ENCODE measurements at regions not wholly inside any gene's neighbourhood (a gene's known extent, or its start where the extent isn't known, plus 50 kb on each side); places are given as distances from the start of the nearest gene placed in this dataset.

DNA sequence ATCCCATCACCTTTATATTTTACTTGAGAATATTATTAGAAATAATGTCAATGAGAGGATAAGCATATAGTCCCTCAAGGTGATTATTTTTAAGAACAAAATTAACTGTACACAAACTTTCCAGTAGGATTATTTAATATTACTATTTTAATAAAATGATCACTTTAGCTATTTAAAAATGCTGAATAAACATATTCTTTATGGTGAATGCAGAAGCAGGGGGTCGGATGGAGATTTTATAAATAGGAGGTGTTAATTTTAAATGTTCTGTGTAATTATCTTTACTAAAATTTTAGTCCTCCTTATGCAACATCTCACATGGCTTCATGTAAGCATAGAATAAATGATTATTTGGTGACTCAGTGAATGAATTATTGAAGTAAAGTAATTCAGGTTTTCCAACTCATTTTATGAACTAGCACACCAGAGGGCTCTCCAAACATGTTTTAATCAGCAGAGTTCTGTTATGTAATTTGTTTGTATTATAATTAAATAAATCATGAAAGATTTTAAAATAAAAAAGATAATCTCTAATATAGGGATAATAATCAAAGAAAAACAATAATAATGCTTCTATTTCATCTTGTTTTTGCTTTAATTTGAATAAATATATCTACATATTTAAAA is 1635.2 kb downstream of the EFNB2 start:
- H2AFZ ChIP-seq (ENCODE audit: low read depth), result no peak overlapping the region
- H3K36me3 ChIP-seq (ENCODE audit: insufficient read depth), result no peaks in the 10 kb centered on the region
- no peak for TF ChIP-seq CTCF (conservative IDR thresholded peaks at IDR 0.05; ENCODE audit: low read depth, low read length)
- H3K27me3 ChIP-seq (ENCODE audit: insufficient read depth, low read depth), result no peaks in the 10 kb centered on the region
- H3K4me3 ChIP-seq (IDR thresholded peaks at IDR 0.05; ENCODE audit: insufficient read depth, low read depth, low read length), result no peak overlapping the region
- H3K9ac ChIP-seq, result no peak overlapping the region
- H3K79me2 ChIP-seq (ENCODE audit: insufficient read depth, low read depth), result no peaks in the 10 kb centered on the region
- no peak overlapping the region for H3K27ac ChIP-seq
- no peak overlapping the region for H3K4me2 ChIP-seq
- no peaks in the 10 kb centered on the region for H3K4me1 ChIP-seq (ENCODE audit: low read depth, poor library complexity, severe bottlenecking)
- no peaks in the 10 kb centered on the region for H4K20me1 ChIP-seq (ENCODE audit: insufficient read depth)

- Histone ChIP-seq H3K27me3 (ENCODE audit: insufficient read depth, low read depth) (no peaks in the 10 kb centered on the region), H3K4me1 (ENCODE audit: low read depth, poor library complexity, severe bottlenecking) (no peaks in the 10 kb centered on the region), H4K20me1 (ENCODE audit: insufficient read depth) (no peaks in the 10 kb centered on the region), H3K79me2 (ENCODE audit: insufficient read depth, low read depth) (no peaks in the 10 kb centered on the region), H3K4me2 (no peak overlapping the region), H3K27ac (no peak overlapping the region), H3K36me3 (ENCODE audit: insufficient read depth) (no peaks in the 10 kb centered on the region), H2AFZ (ENCODE audit: low read depth) (no peak overlapping the region), H3K9ac (no peak overlapping the region), H3K4me3 (IDR thresholded peaks at IDR 0.05; ENCODE audit: insufficient read depth, low read depth, low read length) (no peak overlapping the region)
- no peak for TF ChIP-seq CTCF (conservative IDR thresholded peaks at IDR 0.05; ENCODE audit: low read depth, low read length)
Observed at GRCh38 chr13:104898484-104898883, 1637.0 kb downstream of the EFNB2 start.

GRCh38 chr13:104895521-104895920 is 1639.9 kb downstream of the EFNB2 start:
- no peak overlapping the region for H2AFZ ChIP-seq (ENCODE audit: low read depth)
- H3K4me3 ChIP-seq (IDR thresholded peaks at IDR 0.05; ENCODE audit: insufficient read depth, low read depth, low read length), result no peak overlapping the region
- no peaks in the 10 kb centered on the region for H3K27me3 ChIP-seq (ENCODE audit: insufficient read depth, low read depth)
- H3K79me2 ChIP-seq (ENCODE audit: insufficient read depth, low read depth), result no peaks in the 10 kb centered on the region
- H3K4me1 ChIP-seq (ENCODE audit: low read depth, poor library complexity, severe bottlenecking), result no peaks in the 10 kb centered on the region
- H3K27ac ChIP-seq, result no peak overlapping the region
- H4K20me1 ChIP-seq (ENCODE audit: insufficient read depth), result no peaks in the 10 kb centered on the region
- TF ChIP-seq CTCF (conservative IDR thresholded peaks at IDR 0.05; ENCODE audit: low read depth, low read length), result no peak
- H3K36me3 ChIP-seq (ENCODE audit: insufficient read depth), result no peaks in the 10 kb centered on the region
- no peak overlapping the region for H3K9ac ChIP-seq
- no peak overlapping the region for H3K4me2 ChIP-seq

- no peaks in the 10 kb centered on the region for H3K36me3 ChIP-seq (ENCODE audit: insufficient read depth)
- H3K79me2 ChIP-seq (ENCODE audit: insufficient read depth, low read depth), result no peaks in the 10 kb centered on the region
- H3K27me3 ChIP-seq (ENCODE audit: insufficient read depth, low read depth), result no peaks in the 10 kb centered on the region
- no peaks in the 10 kb centered on the region for H4K20me1 ChIP-seq (ENCODE audit: insufficient read depth)
- no peak overlapping the region for H3K4me2 ChIP-seq
- TF ChIP-seq CTCF (conservative IDR thresholded peaks at IDR 0.05; ENCODE audit: low read depth, low read length), result no peak
- no peak overlapping the region for H3K4me3 ChIP-seq (IDR thresholded peaks at IDR 0.05; ENCODE audit: insufficient read depth, low read depth, low read length)
- H2AFZ ChIP-seq (ENCODE audit: low read depth), result no peak overlapping the region
- H3K27ac ChIP-seq, result no peak overlapping the region
- H3K4me1 ChIP-seq (ENCODE audit: low read depth, poor library complexity, severe bottlenecking), result no peaks in the 10 kb centered on the region
- H3K9ac ChIP-seq, result no peak overlapping the region
Observed at GRCh38 chr13:104875038-104875754, 1660.3 kb downstream of the EFNB2 start.

Data from KMS-11 (cell line).